ENCODE measurements at regions not wholly inside any gene's neighbourhood (a gene's known extent, or its start where the extent isn't known, plus 50 kb on each side); places are given as distances from the start of the nearest gene placed in this dataset.

- Mint-ChIP-seq H3K4me3 (ENCODE audit: unreplicated experiment) (no peak overlapping the region), H3K9me3 (ENCODE audit: unreplicated experiment) (peaks cover 1% of the 10 kb centered on the region), H3K4me1 (ENCODE audit: low read depth, unreplicated experiment) (peaks cover 7% of the 10 kb centered on the region), H3K36me3 (ENCODE audit: low read depth, unreplicated experiment) (no peaks in the 10 kb centered on the region), H3K27ac (ENCODE audit: unreplicated experiment) (no peak overlapping the region), H3K27me3 (ENCODE audit: low read depth, unreplicated experiment) (no peaks in the 10 kb centered on the region)
- Histone ChIP-seq H3K9me3 (ENCODE audit: insufficient read depth, low read depth, low read length) (no peaks in the 10 kb centered on the region), H3K27me3 (ENCODE audit: insufficient read depth, low read length) (no peaks in the 10 kb centered on the region), H4K20me1 (ENCODE audit: insufficient read depth, low read length) (no peaks in the 10 kb centered on the region), H3K9ac (ENCODE audit: low read length) (no peak overlapping the region), H3K27ac (ENCODE audit: low read depth, low read length) (no peak overlapping the region), H2AFZ (ENCODE audit: low read depth, low read length) (no peak overlapping the region), H3K79me2 (ENCODE audit: insufficient read depth, low read length) (no peaks in the 10 kb centered on the region), H3K36me3 (ENCODE audit: insufficient read depth, low read length) (no peaks in the 10 kb centered on the region), H3K4me1 (ENCODE audit: insufficient read depth, low read length) (no peaks in the 10 kb centered on the region), H3K4me3 (ENCODE audit: insufficient read depth, low read depth, low read length) (no peak overlapping the region), H3K4me2 (ENCODE audit: low read length) (no peak overlapping the region)
- TF ChIP-seq CTCF (IDR thresholded peaks at IDR 0.05; ENCODE audit: insufficient read depth, low read depth, low read length) (no peak), EZH2 (IDR thresholded peaks at IDR 0.05; ENCODE audit: insufficient read depth, low read length) (no peak)
- FAIRE-seq (no peak), DNase-seq (ENCODE audit: low read depth) (peak; percentile 36)
Measured at GRCh38 chr7:17184805-17185689, 113.4 kb upstream of the AHR start.

- H3K79me2 ChIP-seq (ENCODE audit: insufficient read depth, low read length), result no peaks in the 10 kb centered on the region
- Mint-ChIP-seq H3K27me3 (ENCODE audit: low read depth, unreplicated experiment) (no peaks in the 10 kb centered on the region), H3K9me3 (ENCODE audit: unreplicated experiment) (peaks cover 1% of the 10 kb centered on the region), H3K4me3 (ENCODE audit: unreplicated experiment) (no peak overlapping the region), H3K4me1 (ENCODE audit: low read depth, unreplicated experiment) (peaks cover 7% of the 10 kb centered on the region), H3K27ac (ENCODE audit: unreplicated experiment) (no peak overlapping the region), H3K36me3 (ENCODE audit: low read depth, unreplicated experiment) (no peaks in the 10 kb centered on the region)
- DNase-seq (ENCODE audit: low read depth) (peak; percentile 80), FAIRE-seq (no peak)
- no peaks in the 10 kb centered on the region for H3K9me3 ChIP-seq (ENCODE audit: insufficient read depth, low read depth, low read length)
- H3K27me3 ChIP-seq (ENCODE audit: insufficient read depth, low read length), result no peaks in the 10 kb centered on the region
- H3K27ac ChIP-seq (ENCODE audit: low read depth, low read length), result no peak overlapping the region
- no peak overlapping the region for H3K9ac ChIP-seq (ENCODE audit: low read length)
- no peak overlapping the region for H3K4me2 ChIP-seq (ENCODE audit: low read length)
- no peak overlapping the region for H3K4me3 ChIP-seq (ENCODE audit: insufficient read depth, low read depth, low read length)
- no peaks in the 10 kb centered on the region for H4K20me1 ChIP-seq (ENCODE audit: insufficient read depth, low read length)
- TF ChIP-seq EZH2 (IDR thresholded peaks at IDR 0.05; ENCODE audit: insufficient read depth, low read length), result no peak
- TF ChIP-seq CTCF (IDR thresholded peaks at IDR 0.05; ENCODE audit: insufficient read depth, low read depth, low read length), result no peak
- no peaks in the 10 kb centered on the region for H3K36me3 ChIP-seq (ENCODE audit: insufficient read depth, low read length)
- H2AFZ ChIP-seq (ENCODE audit: low read depth, low read length), result no peak overlapping the region
- H3K4me1 ChIP-seq (ENCODE audit: insufficient read depth, low read length), result no peaks in the 10 kb centered on the region
Measured at GRCh38 chr7:17185690-17186070, 112.8 kb upstream of the AHR start.
